ENCODE measurements at regions not wholly inside any gene's neighbourhood (a gene's known extent, or its start where the extent isn't known, plus 50 kb on each side); places are given as distances from the start of the nearest gene placed in this dataset.

DNA sequence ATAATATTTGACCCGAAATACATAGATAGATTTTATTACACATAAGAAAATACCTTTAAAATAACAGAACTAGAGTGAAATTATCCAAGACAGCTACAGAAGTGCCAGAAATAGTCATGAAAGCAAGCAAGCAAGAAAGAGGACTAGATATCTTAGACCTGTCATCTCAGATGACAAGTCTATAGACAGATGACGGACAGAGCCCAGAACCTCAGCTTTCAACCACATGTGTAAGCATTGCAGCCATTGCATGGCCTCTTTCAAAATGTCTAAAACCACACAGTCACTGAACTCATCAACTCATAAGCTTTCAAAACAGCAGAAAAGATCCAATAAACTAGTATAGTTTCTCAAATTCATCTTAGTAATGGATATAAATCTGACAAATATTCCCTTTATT is 59.8 kb upstream of the FHIT start:
- no peak for DNase-seq (ENCODE audit: low read depth in 4 of 6, low spot score in 6 of 6)
- 100% methylated on average over 1 of the region's 2 CpGs for WGBS (ENCODE audit: insufficient coverage)
- Histone ChIP-seq H3K4me3 (ENCODE audit: low read depth, low read length) (no peak overlapping the region), H3K9me3 (ENCODE audit: control insufficient read depth, insufficient read depth, low read length) (no peaks in the 10 kb centered on the region), H3K4me1 (ENCODE audit: control insufficient read depth, insufficient read depth, low read length) (no peaks in the 10 kb centered on the region), H3K27me3 (ENCODE audit: control insufficient read depth, insufficient read depth, low read length) (no peaks in the 10 kb centered on the region), H3K27ac (ENCODE audit: low read depth, low read length) (no peak overlapping the region), H3K36me3 (ENCODE audit: control insufficient read depth, insufficient read depth, low read length) (no peaks in the 10 kb centered on the region)

GRCh38 chr3:61315871-61316270 is 64.6 kb upstream of the FHIT start:
- H3K4me3 ChIP-seq (ENCODE audit: low read depth, low read length), result no peak overlapping the region
- no peak overlapping the region for H3K27ac ChIP-seq (ENCODE audit: low read depth, low read length)
- H3K27me3 ChIP-seq (ENCODE audit: control insufficient read depth, insufficient read depth, low read length), result no peaks in the 10 kb centered on the region
- WGBS (ENCODE audit: insufficient coverage), result 48% methylated on average over 2 of the region's 3 CpGs
- H3K36me3 ChIP-seq (ENCODE audit: control insufficient read depth, insufficient read depth, low read length), result no peaks in the 10 kb centered on the region
- H3K4me1 ChIP-seq (ENCODE audit: control insufficient read depth, insufficient read depth, low read length), result no peaks in the 10 kb centered on the region
- peak in 1 of 6 donors; percentile 26 for DNase-seq (ENCODE audit: low read depth in 4 of 6, low spot score in 6 of 6)
- no peaks in the 10 kb centered on the region for H3K9me3 ChIP-seq (ENCODE audit: control insufficient read depth, insufficient read depth, low read length)

GRCh38 chr3:61323094-61323493 is 71.8 kb upstream of the FHIT start:
- Histone ChIP-seq H3K36me3 (ENCODE audit: control insufficient read depth, insufficient read depth, low read length) (no peaks in the 10 kb centered on the region), H3K27me3 (ENCODE audit: control insufficient read depth, insufficient read depth, low read length) (no peaks in the 10 kb centered on the region), H3K27ac (ENCODE audit: low read depth, low read length) (no peak overlapping the region), H3K9me3 (ENCODE audit: control insufficient read depth, insufficient read depth, low read length) (no peaks in the 10 kb centered on the region), H3K4me1 (ENCODE audit: control insufficient read depth, insufficient read depth, low read length) (no peaks in the 10 kb centered on the region), H3K4me3 (ENCODE audit: low read depth, low read length) (no peak overlapping the region)
- no CpG with 5 or more reads among the region's 3 CpGs for WGBS (ENCODE audit: insufficient coverage)
- no peak for DNase-seq (ENCODE audit: low read depth in 4 of 6, low spot score in 6 of 6)

DNA sequence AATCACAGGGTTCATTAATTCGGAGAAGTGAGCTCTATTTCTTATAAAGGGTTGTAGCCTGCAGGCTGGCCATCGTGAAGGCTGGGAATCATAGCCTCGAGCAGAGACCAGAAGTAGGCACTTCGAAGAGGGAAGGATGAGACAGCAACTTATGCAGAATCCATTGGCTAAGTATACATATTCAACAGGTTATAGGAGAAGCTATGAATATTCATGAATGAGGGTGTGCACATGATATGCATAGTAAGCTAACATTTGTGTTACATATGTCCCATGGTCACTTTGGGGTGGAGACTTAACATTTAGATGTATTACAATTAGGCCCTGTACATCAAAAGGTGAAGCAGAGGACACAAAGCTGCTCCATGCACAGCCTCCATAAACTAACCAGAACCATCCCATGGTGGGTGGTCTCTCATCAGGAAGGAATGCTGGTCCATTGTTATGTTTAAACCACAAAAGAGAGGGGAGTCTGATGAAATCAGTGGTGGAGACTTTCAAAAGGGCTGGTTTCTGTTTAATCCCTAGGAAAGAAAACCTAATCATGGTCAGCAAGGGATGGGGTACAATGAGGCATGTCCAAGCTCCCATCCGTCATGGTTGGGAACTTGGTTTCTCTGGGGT is 80.8 kb upstream of the FHIT start:
- Histone ChIP-seq H3K27ac (ENCODE audit: low read depth, low read length) (no peak overlapping the region), H3K4me1 (ENCODE audit: control insufficient read depth, insufficient read depth, low read length) (no peaks in the 10 kb centered on the region), H3K27me3 (ENCODE audit: control insufficient read depth, insufficient read depth, low read length) (no peaks in the 10 kb centered on the region), H3K36me3 (ENCODE audit: control insufficient read depth, insufficient read depth, low read length) (no peaks in the 10 kb centered on the region), H3K4me3 (ENCODE audit: low read depth, low read length) (no peak overlapping the region), H3K9me3 (ENCODE audit: control insufficient read depth, insufficient read depth, low read length) (no peaks in the 10 kb centered on the region)
- no peak for DNase-seq (ENCODE audit: low read depth in 4 of 6, low spot score in 6 of 6)
- WGBS (ENCODE audit: insufficient coverage), result 100% methylated on average over 1 of the region's 5 CpGs

DNA sequence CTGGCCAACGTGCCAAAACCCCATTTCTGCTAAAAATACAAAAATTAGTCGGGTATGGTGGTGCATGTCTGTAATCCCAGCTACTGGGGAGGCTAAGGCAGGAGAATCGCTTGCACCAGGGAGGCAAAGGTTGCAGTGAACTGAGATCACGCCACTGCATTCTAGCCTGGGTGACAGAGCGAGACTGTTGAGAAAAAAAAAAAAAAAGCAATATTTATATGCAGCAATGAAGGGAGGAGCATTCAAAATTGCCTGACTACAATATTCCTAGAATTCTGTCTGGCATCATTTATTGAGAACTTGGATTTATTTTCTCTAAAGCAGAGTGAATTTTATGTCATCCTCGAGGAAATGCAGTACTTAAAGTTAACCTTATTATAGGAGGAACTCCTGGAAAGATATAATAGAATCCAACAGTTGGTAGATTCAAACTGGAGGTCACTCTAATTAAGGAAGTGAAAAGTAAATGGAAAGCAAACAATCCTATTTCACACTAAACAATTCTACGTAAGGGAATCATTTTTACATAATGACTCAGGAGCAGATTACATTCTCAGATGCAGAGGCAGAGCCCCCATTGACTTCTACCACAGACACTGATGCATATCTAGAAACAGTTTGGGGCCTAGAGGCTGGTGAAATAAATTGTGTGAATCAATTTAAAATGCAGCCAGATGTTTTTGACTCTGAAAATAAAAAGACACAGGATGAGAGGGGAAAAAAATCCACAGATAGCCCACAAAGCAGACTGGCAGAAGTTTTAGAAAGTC is 82.1 kb upstream of the FHIT start:
- no peaks in the 10 kb centered on the region for H3K36me3 ChIP-seq (ENCODE audit: control insufficient read depth, insufficient read depth, low read length)
- DNase-seq (ENCODE audit: low read depth in 4 of 6, low spot score in 6 of 6), result peak in 1 of 6 donors; percentile 79
- no peaks in the 10 kb centered on the region for H3K27me3 ChIP-seq (ENCODE audit: control insufficient read depth, insufficient read depth, low read length)
- no peaks in the 10 kb centered on the region for H3K4me1 ChIP-seq (ENCODE audit: control insufficient read depth, insufficient read depth, low read length)
- 93% methylated on average over 2 of the region's 7 CpGs for WGBS (ENCODE audit: insufficient coverage)
- H3K9me3 ChIP-seq (ENCODE audit: control insufficient read depth, insufficient read depth, low read length), result no peaks in the 10 kb centered on the region
- H3K27ac ChIP-seq (ENCODE audit: low read depth, low read length), result no peak overlapping the region
- H3K4me3 ChIP-seq (ENCODE audit: low read depth, low read length), result no peak overlapping the region

DNA sequence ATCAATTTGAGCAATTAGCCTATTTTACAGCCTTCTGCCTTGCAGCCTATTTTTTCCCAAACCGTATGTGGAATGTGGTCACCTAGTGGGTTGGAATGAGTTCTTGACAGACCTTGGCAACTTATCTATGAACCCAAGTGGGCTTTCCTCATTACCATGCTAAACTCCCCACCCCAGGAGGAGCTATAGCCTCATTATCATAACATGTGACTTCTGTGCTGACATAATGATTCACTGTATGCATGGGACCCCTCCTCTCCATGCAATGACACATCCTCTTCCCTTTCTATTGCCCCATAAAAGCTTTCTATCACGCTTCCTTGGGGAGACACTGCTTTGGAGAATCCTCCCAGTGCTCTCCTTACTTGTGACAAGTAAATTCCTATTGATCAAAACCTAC is 83.5 kb upstream of the FHIT start:
- WGBS (ENCODE audit: insufficient coverage), result 75% methylated on average over 1 of the region's 2 CpGs
- Histone ChIP-seq H3K27me3 (ENCODE audit: control insufficient read depth, insufficient read depth, low read length) (no peaks in the 10 kb centered on the region), H3K4me3 (ENCODE audit: low read depth, low read length) (no peak overlapping the region), H3K9me3 (ENCODE audit: control insufficient read depth, insufficient read depth, low read length) (no peaks in the 10 kb centered on the region), H3K4me1 (ENCODE audit: control insufficient read depth, insufficient read depth, low read length) (no peaks in the 10 kb centered on the region), H3K27ac (ENCODE audit: low read depth, low read length) (no peak overlapping the region), H3K36me3 (ENCODE audit: control insufficient read depth, insufficient read depth, low read length) (no peaks in the 10 kb centered on the region)
- DNase-seq (ENCODE audit: low read depth in 4 of 6, low spot score in 6 of 6), result peak in 1 of 6 donors; percentile 46

- Histone ChIP-seq H3K27me3 (ENCODE audit: control insufficient read depth, insufficient read depth, low read length) (no peaks in the 10 kb centered on the region), H3K9me3 (ENCODE audit: control insufficient read depth, insufficient read depth, low read length) (no peaks in the 10 kb centered on the region), H3K4me1 (ENCODE audit: control insufficient read depth, insufficient read depth, low read length) (no peaks in the 10 kb centered on the region), H3K4me3 (ENCODE audit: low read depth, low read length) (no peak overlapping the region), H3K36me3 (ENCODE audit: control insufficient read depth, insufficient read depth, low read length) (no peaks in the 10 kb centered on the region), H3K27ac (ENCODE audit: low read depth, low read length) (no peak overlapping the region)
- WGBS (ENCODE audit: insufficient coverage), result 67% methylated on average over 6 of the region's 7 CpGs
- peak in 2 of 6 donors; percentile 34 to 81 for DNase-seq (ENCODE audit: low read depth in 4 of 6, low spot score in 6 of 6)
Measured at GRCh38 chr3:61340931-61341461, 89.7 kb upstream of the FHIT start.

DNA sequence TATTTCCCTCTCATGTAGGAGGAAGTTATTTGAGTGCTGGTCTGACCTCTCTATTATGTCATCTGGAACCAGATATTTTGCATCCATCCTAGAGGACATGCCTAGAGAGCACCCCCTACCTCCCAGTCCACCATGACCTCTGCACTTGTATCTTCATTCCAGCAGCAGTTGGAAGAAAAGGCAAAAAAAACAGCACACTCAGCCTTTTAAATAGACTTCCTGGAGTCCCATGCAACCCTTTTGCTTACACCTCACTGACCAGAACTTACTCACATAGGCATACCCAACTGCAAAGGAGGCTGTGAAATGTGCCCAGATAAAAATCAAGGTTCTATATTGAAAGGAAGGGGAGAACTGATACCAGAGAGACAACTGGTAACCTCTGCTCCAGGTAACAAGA is 92.3 kb upstream of the FHIT start:
- no peaks in the 10 kb centered on the region for H3K27me3 ChIP-seq (ENCODE audit: control insufficient read depth, insufficient read depth, low read length)
- no peak overlapping the region for H3K4me3 ChIP-seq (ENCODE audit: low read depth, low read length)
- no peaks in the 10 kb centered on the region for H3K36me3 ChIP-seq (ENCODE audit: control insufficient read depth, insufficient read depth, low read length)
- H3K9me3 ChIP-seq (ENCODE audit: control insufficient read depth, insufficient read depth, low read length), result no peaks in the 10 kb centered on the region
- no peaks in the 10 kb centered on the region for H3K4me1 ChIP-seq (ENCODE audit: control insufficient read depth, insufficient read depth, low read length)
- no peak overlapping the region for H3K27ac ChIP-seq (ENCODE audit: low read depth, low read length)
- no peak for DNase-seq (ENCODE audit: low read depth in 4 of 6, low spot score in 6 of 6)

- Histone ChIP-seq H3K36me3 (ENCODE audit: control insufficient read depth, insufficient read depth, low read length) (no peaks in the 10 kb centered on the region), H3K4me3 (ENCODE audit: low read depth, low read length) (no peak overlapping the region), H3K9me3 (ENCODE audit: control insufficient read depth, insufficient read depth, low read length) (no peaks in the 10 kb centered on the region), H3K4me1 (ENCODE audit: control insufficient read depth, insufficient read depth, low read length) (no peaks in the 10 kb centered on the region), H3K27ac (ENCODE audit: low read depth, low read length) (no peak overlapping the region), H3K27me3 (ENCODE audit: control insufficient read depth, insufficient read depth, low read length) (no peaks in the 10 kb centered on the region)
- DNase-seq (ENCODE audit: low read depth in 4 of 6, low spot score in 6 of 6), result no peak
- WGBS (ENCODE audit: insufficient coverage), result no CpG with 5 or more reads among the region's 2 CpGs
Measured at GRCh38 chr3:61345020-61345419, 93.8 kb upstream of the FHIT start.

- no peaks in the 10 kb centered on the region for H3K27me3 ChIP-seq (ENCODE audit: control insufficient read depth, insufficient read depth, low read length)
- H3K4me3 ChIP-seq (ENCODE audit: low read depth, low read length), result no peak overlapping the region
- H3K4me1 ChIP-seq (ENCODE audit: control insufficient read depth, insufficient read depth, low read length), result no peaks in the 10 kb centered on the region
- no peaks in the 10 kb centered on the region for H3K36me3 ChIP-seq (ENCODE audit: control insufficient read depth, insufficient read depth, low read length)
- H3K27ac ChIP-seq (ENCODE audit: low read depth, low read length), result no peak overlapping the region
- no peak for DNase-seq (ENCODE audit: low read depth in 4 of 6, low spot score in 6 of 6)
- no peaks in the 10 kb centered on the region for H3K9me3 ChIP-seq (ENCODE audit: control insufficient read depth, insufficient read depth, low read length)
Measured at GRCh38 chr3:61347981-61348380, 96.7 kb upstream of the FHIT start.
